Hematopoietic multipotent progenitor cell treated with erythropoietin and hydrocortisone succinate and interleukin-3 and kit ligand, for 8 days (in vitro differentiated cells): ENCODE measurements at regions not wholly inside any gene's neighbourhood (a gene's known extent, or its start where the extent isn't known, plus 50 kb on each side); places are given as distances from the start of the nearest gene placed in this dataset.
"Not testable (repeated sequence)": the region's sequence is repeated elsewhere in the genome, so short reads cannot be mapped to it uniquely, and the experiment has no call there.

Source experiments
- DNase-seq: peaks from one replicate; pipeline ENCODE4 v3.0.0-alpha.2; 2015

DNA sequence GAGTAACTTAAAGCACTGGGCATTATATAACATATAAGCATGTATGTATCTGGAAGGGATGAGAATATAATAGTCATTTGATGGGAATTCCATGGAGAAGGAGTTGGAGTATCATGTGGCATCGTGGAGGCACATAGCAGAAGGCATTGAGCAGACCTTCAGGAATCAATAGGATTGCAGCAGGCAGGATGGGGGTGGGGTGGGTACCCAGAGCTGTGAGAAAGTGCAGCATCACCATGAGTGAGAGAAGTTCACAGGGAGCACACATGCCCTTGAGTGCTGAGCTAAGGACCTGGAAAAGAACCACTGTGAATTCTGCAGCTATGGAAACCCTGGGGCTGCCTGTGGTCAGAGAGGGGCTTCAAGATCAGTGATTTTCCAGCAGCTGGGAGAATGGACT is 57.3 kb downstream of the MED10 start:
- DNase-seq: no peak

- DNase-seq: no peak
Observed at GRCh38 chr5:6319116-6319515, 59.2 kb downstream of the MED10 start.

GRCh38 chr5:6317116-6317798 is 61.1 kb downstream of the MED10 start:
- DNase-seq: no peak

GRCh38 chr5:6315580-6315979 is 62.8 kb downstream of the MED10 start:
- DNase-seq: no peak

DNA sequence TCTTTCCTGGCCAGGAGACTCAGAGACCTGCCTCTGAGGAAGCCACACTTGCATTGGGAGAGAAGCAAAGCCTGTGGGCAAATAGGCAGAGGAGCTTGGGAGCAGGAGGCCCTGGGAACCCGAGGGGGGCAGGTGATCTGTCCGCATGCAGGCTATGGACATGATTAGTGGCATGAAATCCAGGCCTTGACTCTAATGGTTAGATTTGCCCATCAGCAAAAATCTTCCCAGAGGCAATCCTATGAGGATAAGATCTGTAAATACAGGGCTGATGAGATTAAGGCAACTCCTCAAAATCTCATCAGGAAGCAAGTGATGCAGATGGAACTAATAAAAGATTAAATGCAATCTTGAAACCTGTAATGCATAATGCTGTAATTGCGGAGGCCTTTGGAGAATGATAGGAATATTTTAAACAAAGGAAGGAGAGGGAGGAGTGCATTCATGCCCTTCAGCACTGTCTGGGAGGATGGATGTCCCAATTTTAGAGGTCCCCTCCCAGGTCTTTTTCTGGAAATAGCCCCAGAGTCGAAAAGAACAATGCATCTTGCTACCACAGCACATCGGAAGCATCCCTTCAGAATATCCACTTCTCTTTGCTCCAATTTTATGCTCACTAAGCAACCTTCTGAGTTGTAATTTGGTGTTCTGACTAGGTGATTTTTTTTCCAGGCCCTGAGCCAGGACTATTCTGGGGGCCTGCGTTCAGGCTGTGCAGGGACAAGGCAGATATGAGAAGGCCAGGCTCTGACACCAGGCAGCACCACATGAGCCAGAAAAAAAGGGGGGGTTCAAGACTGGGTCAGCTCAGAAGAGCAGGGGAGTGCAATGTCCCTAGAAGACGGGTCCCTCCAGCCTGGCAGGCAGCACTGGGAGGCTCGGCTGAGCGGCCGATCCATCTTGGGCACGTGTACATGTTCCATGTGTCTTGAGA is 66.5 kb downstream of the MED10 start:
- DNase-seq: no peak

- no peak for DNase-seq
Observed at GRCh38 chr5:6309949-6310348, 68.4 kb downstream of the MED10 start.

- no peak for DNase-seq
Observed at GRCh38 chr5:6308683-6309082, 69.7 kb downstream of the MED10 start.

GRCh38 chr5:6307304-6307703 is 71.0 kb downstream of the MED10 start:
- no peak for DNase-seq

DNA sequence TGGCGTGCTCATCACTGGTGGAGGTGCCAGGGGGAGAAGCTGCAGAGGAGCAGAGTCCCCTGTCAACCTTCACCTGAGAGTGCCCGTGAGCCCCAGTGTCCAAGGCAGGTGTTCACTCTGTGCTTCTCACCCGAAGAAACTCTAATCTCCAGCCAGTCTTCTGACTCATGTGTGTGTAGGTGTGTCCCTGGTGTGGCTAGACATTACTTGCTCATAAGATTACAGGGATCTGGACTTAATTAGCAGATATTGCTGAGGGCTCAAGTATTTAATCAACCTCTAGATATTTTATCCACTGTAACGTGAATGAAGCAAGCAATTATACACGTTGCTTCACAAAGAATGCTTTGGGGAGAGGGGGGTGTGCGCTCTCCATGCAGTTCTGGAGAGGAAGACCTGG is 72.5 kb downstream of the MED10 start:
- no peak for DNase-seq

DNA sequence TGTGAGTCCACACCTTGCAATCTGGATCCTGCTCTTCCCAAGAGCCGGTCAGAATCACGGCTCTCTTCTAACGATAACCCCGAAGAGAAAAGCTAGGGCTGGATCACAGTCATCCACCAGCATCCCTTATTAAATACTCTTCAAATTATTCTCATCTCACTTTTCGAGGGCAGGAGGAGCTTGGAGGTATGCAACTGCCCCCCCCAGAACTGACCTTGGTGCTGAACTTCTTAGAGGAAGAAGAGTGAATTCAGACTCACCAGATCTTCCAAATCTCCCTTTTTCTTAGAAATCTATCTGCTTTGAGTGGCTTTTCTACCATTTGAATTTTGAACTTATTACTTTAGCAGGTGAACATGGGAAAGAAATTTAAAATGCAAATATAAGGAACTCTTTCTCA is 75.7 kb downstream of the MED10 start:
- no peak for DNase-seq

DNA sequence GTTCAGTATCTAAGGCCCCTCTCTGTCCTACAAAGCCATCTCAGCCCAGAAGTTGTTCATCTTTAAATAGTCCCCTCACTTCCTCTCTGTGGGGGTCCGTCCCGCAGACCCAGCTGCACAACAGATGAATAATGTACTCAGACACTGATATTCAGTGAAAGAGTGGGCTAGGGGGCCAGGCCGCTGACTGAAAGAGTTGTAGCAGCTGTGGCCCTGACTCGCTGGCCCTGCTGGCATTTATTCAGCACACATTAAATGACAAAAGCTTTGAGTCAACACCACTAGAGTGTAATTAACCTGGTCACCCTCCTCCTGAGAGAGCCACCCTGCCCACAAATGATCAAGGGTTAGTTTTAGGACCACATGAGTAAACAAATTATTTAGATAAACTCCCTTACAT is 76.3 kb downstream of the MED10 start:
- no peak for DNase-seq

- no peak for DNase-seq
Observed at GRCh38 chr5:6296524-6296923, 81.8 kb downstream of the MED10 start.

DNA sequence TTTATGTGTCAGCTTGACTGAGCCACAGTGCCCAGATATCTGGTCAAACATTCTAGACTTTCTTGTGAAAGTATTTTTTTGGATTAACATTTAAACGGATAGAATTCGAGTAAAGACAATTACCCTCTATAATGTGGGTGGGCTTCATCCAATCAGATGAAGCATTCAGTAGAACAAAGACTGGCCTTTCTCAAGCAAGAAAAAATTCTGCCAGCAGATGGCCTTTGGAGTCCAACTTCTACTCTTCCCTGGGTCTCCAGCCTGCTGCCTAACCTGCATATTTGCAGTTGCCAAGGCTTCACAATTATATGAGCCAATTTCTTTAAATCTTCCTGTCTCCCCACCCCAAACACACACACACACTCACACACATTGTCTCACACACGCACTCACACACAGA is 86.4 kb downstream of the MED10 start:
- no peak for DNase-seq

- no peak for DNase-seq
Observed at GRCh38 chr5:6289239-6289638, 89.1 kb downstream of the MED10 start.

DNA sequence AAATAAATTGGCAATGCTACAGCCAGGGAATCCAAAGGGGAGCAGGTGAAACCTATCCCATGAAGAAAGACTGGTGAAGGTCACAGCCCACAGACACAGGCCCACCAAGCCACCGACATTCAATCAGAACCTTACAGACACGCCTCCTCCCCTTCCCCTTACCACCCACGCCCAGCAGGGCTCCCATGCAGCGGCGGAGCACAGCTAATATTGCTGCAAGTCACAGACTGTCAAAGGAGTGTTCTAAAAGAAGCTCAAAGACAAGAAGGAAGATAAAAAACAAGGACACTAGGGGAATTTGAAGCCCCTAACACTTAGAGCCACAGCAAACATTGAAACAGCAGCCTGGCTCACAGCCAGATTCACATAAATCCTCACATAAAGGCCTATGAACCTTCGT is 91.2 kb downstream of the MED10 start:
- no peak for DNase-seq

- DNase-seq: no peak
Observed at GRCh38 chr5:6286404-6286803, 91.9 kb downstream of the MED10 start.

DNA sequence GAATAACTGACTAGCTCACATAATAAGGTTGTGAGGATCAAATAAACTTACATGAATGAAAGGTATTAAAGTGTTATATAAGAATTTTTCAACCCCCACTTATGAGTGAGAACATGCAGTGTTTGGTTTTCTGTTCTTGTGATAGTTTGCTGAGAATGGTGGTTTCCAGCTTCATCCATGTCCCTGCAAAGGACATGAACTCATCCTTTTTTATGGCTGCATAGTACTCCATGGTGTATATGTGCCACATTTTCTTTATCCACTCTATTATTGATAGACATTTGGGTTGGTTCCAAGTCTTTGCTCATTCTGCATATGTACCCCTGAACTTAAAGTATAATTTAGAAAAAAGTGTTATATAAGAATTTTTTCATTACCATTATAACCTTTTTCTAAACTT is 93.9 kb downstream of the MED10 start:
- DNase-seq: not testable (repeated sequence)

DNA sequence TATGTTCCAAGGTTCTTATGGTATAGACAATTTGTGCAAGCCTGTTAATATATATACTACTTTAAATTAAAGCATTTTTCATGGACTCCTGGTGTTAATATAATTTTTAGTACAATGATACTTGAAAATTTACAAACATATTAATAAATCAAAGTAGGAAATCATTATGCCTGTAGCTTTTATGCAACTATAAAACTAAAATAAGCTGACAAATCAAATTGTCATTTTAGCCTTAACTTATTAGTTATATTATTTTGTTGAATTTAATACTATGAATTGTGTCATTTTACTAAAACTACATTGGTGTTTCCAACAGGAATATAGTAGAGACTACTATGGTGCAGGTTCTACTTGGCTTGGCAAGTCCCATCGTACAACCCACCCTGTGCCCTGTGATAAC is 96.0 kb downstream of the MED10 start:
- no peak for DNase-seq

- DNase-seq: no peak
Observed at GRCh38 chr5:6281818-6282217, 96.5 kb downstream of the MED10 start.

DNA sequence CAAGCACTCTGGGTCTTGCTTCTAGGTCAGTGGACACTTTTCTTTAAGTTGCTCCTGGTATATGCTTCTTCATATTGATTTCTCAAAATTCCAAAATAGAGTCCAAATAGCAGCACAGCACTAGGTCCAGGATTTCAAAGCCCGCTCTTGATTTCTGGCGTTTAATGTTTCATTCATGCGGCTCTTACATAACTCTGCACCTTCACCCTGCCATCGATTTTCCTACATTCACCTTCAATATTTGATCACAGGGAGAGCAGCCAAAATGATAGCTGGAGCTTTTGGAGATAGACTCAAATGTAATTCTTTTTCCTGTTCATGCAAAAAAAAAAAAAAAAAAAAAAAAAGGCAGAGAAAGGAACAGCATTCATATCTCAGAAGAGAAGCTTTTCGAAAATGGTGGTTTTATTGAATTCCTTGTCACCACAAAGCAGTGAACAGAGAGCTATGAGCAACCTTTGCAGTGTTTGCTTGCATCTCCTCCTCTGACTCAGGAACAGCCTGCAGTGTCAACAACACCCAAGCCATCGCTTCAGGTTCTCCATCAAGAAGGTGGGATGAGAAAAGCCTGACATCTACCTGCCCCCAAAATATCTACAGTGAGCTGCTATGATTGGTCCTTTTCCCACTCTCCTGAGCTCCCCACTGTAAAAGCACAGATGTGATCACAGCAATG is 97.8 kb downstream of the MED10 start:
- no peak for DNase-seq

DNA sequence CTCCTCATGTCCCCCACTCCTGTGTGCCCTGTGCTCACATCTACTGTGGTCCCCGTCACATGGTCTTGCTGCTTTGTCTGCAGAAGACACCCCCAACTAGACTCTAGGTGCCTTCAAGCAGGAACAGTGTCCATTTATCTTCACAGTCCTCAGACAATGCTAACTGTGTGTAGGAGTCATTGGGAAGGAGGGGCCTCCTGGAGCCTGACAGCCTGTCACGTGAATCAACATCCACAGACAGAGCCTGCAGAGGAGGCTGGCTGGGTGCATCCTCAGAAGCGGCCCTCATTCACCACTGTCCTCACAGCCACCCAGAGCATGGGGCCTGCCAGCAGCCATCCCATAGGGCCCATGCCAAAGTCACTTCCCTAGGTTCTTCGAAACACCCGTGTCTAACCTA is 98.7 kb downstream of the MED10 start:
- no peak for DNase-seq

GRCh38 chr5:6274846-6275543 is 103.4 kb downstream of the MED10 start:
- no peak for DNase-seq

DNA sequence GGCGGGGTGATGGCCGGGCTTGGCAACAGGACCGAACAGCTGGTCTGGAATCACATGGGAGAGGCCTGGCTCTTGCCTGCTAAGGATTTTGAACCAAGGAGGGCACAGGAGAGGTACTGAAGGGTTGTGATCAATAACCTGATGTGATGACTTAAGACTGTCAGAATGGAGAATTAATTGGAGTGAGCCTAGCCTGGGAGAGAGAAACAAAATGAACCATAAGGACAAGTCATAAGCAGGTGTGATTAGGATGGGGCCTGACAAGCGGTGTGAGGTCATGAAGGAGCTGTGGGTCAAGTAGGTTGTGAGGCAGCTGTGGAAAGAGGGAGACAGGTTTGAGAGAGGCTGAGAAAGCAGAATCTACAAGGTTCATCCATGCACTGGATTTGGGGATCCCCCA is 104.6 kb downstream of the MED10 start:
- no peak for DNase-seq
